Glutamatergic neuron (in vitro differentiated cells): ENCODE measurements at regions not wholly inside any gene's neighbourhood (a gene's known extent, or its start where the extent isn't known, plus 50 kb on each side); places are given as distances from the start of the nearest gene placed in this dataset.

Experiments used
- DNase-seq: peaks from one replicate; pipeline ENCODE4 v3.0.0; 2022
- H3K27ac Mint-ChIP-seq: one replicate; pipeline ENCODE4 v1.8.0; 2020; ENCODE audit warnings: mild to moderate bottlenecking, mixed read lengths, inconsistent platforms; ENCODE audit not compliant: unreplicated experiment
- H3K27me3 Mint-ChIP-seq: one replicate; pipeline ENCODE4 v1.8.0; 2020; ENCODE audit warnings: mild to moderate bottlenecking, moderate library complexity, mixed read lengths, inconsistent platforms; ENCODE audit not compliant: unreplicated experiment
- H3K36me3 Mint-ChIP-seq: one replicate; pipeline ENCODE4 v1.8.0; 2020; ENCODE audit warnings: mild to moderate bottlenecking, mixed read lengths, inconsistent platforms; ENCODE audit not compliant: unreplicated experiment
- H3K4me1 Mint-ChIP-seq: one replicate; pipeline ENCODE4 v1.8.0; 2020; ENCODE audit warnings: mild to moderate bottlenecking, low read depth, mixed read lengths, inconsistent platforms; ENCODE audit not compliant: unreplicated experiment
- H3K4me3 Mint-ChIP-seq: one replicate; pipeline ENCODE4 v1.8.0; 2020; ENCODE audit warnings: mild to moderate bottlenecking, mixed read lengths, inconsistent platforms; ENCODE audit not compliant: unreplicated experiment
- H3K9me3 Mint-ChIP-seq: one replicate; pipeline ENCODE4 v1.8.0; 2020; ENCODE audit warnings: mild to moderate bottlenecking, moderate library complexity, mixed read lengths, inconsistent platforms; ENCODE audit not compliant: unreplicated experiment
- CTCF ChIP-seq: fragments of 200-600 bp; sonication (generic); IDR thresholded peaks from one replicate; pipeline ENCODE4 v1.5.0; 2021; ENCODE audit not compliant: partially characterized antibody, unreplicated experiment

DNA sequence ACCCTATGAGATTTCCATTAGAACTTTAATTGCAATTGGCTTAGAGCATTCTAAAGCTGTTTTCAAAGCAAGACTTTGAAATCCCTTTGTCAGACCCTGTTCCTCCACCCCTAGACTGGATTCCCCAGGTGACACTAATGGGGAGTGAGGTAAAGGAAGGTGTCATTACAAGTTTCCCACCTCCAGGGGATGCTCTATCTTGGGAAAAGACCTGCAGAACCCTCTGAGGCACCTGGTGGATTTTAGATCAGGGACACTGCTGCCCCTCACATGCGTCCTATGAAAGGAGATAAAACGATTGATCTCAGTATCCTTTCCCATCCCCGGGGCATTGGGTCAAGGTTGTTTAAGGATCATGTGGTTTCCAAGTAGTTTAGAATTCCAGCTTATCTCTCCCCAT is 80.3 kb upstream of the RGS4 start:
- DNase-seq: no peak
- H3K36me3 Mint-ChIP-seq: no peaks in the 10 kb centered on the region

GRCh38 chr1:162987866-162988265 is 81.3 kb upstream of the RGS4 start:
- no peak for TF ChIP-seq CTCF
- Mint-ChIP-seq H3K4me1 (peaks cover 7% of the 10 kb centered on the region), H3K9me3 (peaks cover 2% of the 10 kb centered on the region), H3K27ac (no peak overlapping the region), H3K36me3 (no peaks in the 10 kb centered on the region), H3K4me3 (no peak overlapping the region), H3K27me3 (peaks cover 1% of the 10 kb centered on the region)
- DNase-seq: no peak

More for the DNA sequence above, 80.3 kb upstream of the RGS4 start:
- H3K27me3 Mint-ChIP-seq: peaks cover 1% of the 10 kb centered on the region
- H3K4me3 Mint-ChIP-seq: no peak overlapping the region
- TF ChIP-seq CTCF: no peak
- H3K27ac Mint-ChIP-seq: no peak overlapping the region
- peaks cover 7% of the 10 kb centered on the region for H3K4me1 Mint-ChIP-seq
- H3K9me3 Mint-ChIP-seq: peaks cover 2% of the 10 kb centered on the region

DNA sequence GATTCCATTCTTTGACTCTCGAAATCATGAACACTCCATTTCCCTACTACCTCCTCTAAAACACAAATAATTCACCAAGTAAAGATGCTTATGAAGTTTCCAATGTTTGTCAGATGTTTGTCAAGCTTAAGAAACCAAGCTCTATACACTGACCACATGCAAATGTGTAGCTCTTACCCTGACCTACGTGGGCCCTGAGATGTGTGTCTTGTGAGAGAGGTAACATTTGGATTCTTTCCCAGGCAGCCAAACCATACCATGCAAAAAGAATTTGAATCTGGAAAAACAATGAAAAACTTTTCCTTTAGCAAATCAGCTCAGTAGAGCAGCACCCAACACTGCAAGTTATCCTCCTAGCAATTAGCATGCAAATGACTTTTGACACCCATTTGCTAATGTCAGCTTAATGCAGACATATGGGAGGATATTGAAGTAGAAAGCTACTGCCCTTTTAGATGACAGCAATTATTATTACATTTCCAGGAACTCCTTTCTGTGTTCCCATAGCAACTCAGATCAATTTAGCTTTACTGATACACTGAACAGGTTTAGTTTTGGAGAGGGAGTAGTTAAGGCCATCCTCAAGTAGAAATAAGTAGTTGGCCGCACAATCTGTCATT is 83.2 kb upstream of the RGS4 start:
- H3K36me3 Mint-ChIP-seq: no peaks in the 10 kb centered on the region
- H3K9me3 Mint-ChIP-seq: peaks cover 2% of the 10 kb centered on the region
- no peak for DNase-seq
- H3K4me3 Mint-ChIP-seq: no peak overlapping the region
- peaks cover 1% of the 10 kb centered on the region for H3K27me3 Mint-ChIP-seq
- no peak overlapping the region for H3K27ac Mint-ChIP-seq
- TF ChIP-seq CTCF: no peak
- H3K4me1 Mint-ChIP-seq: peaks cover 7% of the 10 kb centered on the region

GRCh38 chr1:162984699-162985098 is 84.5 kb upstream of the RGS4 start:
- Mint-ChIP-seq H3K27ac (no peak overlapping the region), H3K4me1 (peaks cover 7% of the 10 kb centered on the region), H3K9me3 (no peaks in the 10 kb centered on the region), H3K4me3 (no peak overlapping the region), H3K27me3 (peaks cover 1% of the 10 kb centered on the region), H3K36me3 (no peaks in the 10 kb centered on the region)
- no peak for TF ChIP-seq CTCF
- DNase-seq: no peak

DNA sequence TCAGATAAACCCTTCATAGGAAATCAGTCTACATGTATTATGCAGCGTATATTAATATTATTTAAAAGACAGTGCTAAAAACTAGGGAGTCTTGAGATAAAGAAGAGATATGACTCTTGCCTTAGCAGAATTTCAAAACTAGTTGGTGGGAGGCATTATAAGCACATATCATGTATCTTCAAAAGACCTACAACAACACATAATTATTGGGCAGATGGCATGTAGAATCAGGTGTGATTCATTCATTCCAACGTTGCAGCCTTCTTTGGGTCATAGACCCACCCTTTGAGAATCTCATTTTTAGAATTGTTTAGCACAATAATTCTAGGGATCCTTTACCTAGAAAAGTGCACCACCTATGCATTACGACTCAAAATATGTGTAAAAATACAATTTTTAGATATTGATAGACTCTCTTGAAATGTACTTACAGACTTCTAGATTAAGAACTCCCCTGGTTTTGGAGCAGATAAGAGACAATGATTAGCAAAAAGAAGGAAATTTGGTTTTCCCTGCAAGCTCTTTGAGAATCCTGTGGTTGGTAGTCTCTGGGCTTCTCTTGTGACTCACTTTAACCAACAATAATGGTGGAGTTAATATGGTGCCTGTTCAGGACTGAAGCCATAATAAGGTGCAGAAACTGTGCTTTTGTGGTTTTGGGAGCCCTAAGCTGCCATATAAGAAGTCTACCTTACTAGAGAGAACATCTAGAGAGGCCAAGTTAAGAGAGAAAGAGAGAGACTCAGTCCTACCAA is 85.3 kb upstream of the RGS4 start:
- Mint-ChIP-seq H3K9me3 (peaks cover 4% of the 10 kb centered on the region), H3K27me3 (peaks cover 4% of the 10 kb centered on the region), H3K4me3 (no peak overlapping the region), H3K36me3 (no peaks in the 10 kb centered on the region), H3K27ac (no peak overlapping the region), H3K4me1 (peaks cover 16% of the 10 kb centered on the region)
- DNase-seq: no peak
- TF ChIP-seq CTCF: no peak
